NCI-H2227 treated with DMSO at 0.1 percent for 48 hours (cell line): ENCODE measurements at regions not wholly inside any gene's neighbourhood (a gene's known extent, or its start where the extent isn't known, plus 50 kb on each side); places are given as distances from the start of the nearest gene placed in this dataset.

ENCODE experiments used
- DNase-seq: peaks from one replicate; lab custom pipeline; 2025; lab: John Stamatoyannopoulos, UW

DNA sequence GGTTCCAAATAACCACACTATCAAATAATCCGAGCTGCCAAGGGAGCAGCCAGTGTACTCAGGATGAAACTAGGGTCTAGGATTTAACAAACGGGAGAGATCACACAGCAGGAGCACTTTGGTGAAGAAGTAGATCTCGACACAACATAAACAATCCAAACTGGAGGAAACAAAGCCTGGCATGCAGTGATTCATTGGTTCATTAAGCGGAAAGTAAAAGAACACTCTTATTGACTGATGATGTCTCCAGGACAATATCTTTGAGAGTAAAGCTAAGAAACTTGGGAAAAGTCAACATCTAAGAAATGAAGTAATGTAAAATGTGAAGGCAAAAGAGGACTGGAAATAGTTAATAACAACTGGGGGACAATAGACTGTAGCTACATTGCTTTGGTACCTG lies 1478.3 kb upstream of the CDH9 start:
- DNase-seq: no peak

DNA sequence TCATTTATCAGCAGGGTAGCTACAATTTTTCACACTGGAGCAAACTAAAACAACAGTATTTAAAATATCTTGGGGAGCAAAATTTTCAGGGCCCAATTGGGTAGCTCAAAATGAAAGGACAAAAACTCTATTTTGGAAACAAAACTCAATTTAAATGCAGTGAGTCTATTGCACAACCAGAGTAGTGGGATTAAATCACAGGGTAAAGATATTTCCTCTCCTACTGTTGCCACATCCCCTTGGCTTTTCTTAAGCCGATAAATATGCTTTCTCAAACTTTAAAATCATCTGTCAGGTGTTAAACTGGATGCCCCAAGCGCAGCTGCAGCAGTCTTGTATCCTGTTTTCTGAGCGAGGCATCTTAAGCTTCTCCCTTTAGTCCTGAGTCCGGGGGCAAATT lies 1474.3 kb upstream of the CDH9 start:
- no peak for DNase-seq

DNA sequence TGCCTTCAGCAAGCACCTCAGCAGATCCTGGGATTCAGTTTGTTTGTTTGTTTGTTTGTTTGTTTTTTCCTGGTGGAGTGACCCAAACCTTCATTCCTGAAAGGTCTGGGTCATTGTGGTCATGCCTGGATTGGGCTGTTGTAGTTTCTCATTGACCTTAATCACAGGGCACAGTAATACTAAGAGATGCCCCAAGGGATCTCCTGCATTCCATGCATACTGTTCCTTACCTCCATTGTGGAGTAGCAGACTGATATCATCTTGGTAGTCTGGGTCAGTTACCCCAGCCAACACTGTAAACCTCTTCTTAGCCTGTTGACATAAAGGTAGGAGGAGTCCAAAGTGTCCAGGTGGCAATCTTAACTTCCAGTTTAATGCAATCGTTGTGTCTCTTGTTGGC lies 1466.7 kb upstream of the CDH9 start:
- DNase-seq: no peak

DNA sequence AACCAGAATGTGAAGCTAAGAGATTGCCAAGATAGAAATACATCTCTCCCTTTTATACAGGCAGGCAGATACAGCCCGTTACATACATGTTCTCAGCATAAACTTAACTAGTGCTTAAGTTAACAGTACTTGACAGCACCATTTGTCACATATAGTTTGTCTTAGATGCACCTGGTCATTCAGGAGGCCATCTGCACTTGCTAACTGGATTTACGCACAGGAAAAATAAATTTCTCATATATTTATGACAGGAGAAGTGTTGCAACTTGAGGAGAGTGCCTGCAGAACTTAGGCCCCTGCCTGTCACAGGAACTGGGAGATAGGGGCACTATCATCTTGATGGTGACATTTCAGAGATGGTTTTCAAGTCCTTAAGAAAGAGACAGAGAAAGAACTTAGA lies 1462.1 kb upstream of the CDH9 start:
- DNase-seq: no peak

DNA sequence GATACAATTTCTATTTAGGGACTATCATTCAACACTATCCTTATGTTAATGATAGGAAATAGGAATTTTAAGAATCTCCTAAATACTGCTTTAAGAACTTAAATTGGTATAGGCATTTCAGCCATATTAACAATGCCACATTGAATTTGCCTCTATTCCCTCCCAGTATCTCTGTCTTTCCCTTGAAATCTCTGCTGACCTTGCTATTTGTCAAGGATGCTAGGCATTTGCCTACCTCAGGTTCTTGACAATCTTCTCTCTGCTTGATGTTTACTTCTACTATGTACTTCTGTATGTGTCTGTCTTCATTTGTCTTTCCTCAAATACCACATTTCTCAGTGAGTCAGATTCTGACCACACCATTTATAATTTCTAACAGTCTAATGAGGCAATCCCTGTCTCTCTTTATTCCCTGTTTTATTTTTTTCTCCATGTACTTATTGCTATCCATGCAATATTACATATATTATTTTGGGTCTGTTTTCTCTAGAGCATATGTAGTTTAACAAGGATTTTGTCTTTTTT lies 1461.4 kb upstream of the CDH9 start:
- DNase-seq: no peak

DNA sequence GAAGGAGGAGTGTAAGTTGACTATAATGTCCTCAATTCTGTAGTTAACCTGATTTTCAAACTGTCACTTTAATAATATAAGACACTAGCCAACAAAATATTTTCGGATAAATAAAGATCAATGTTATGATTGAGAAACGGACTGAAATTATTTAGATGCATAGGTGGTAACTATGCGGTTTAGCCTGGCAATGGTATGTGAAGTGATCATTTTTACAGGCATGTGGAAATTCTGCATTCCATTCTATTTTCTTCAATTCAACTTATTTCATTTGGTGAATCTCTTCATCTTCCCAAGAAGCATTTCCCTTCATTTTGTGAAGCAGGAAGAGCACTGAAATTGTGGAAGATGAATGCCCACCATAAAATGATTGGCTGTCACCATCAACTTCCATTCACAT lies 1457.5 kb upstream of the CDH9 start:
- DNase-seq: no peak

DNA sequence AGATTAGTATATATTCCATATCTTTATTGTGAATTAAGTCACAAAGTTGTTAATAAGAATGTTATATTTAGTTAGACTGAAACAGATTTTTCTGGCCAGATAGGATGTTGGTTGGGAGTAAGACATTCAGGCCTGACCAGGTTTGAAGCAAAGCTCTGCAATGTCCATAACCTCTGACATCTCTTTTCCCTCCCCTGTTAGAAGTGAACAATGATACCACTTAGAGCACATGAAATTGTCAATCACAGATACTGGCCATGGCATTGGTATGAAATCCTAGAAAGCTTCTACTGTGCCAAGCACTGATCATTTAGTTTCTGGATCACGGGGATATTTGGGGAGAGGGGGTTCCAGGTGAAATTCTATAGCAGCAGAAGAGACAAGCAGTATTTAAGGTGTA lies 1455.1 kb upstream of the CDH9 start:
- no peak for DNase-seq

DNA sequence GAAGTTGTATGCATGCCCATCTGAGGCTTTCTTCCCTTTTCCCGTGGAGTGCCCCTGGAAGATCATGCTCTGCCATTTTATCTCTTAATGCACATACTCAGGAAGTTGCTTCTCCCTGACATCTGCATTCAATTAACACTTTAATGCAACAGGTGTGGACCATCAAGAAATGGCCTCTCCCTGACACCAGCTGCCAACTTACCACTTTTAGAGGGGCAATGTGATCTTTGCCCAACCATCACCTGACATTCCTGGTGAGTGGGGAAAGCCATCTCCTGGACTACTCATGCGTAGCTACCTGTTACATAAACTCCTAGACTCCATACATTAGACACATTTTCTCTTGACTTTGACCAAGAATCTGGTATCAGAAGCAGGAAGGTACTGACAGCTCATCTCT lies 1450.4 kb upstream of the CDH9 start:
- no peak for DNase-seq

DNA sequence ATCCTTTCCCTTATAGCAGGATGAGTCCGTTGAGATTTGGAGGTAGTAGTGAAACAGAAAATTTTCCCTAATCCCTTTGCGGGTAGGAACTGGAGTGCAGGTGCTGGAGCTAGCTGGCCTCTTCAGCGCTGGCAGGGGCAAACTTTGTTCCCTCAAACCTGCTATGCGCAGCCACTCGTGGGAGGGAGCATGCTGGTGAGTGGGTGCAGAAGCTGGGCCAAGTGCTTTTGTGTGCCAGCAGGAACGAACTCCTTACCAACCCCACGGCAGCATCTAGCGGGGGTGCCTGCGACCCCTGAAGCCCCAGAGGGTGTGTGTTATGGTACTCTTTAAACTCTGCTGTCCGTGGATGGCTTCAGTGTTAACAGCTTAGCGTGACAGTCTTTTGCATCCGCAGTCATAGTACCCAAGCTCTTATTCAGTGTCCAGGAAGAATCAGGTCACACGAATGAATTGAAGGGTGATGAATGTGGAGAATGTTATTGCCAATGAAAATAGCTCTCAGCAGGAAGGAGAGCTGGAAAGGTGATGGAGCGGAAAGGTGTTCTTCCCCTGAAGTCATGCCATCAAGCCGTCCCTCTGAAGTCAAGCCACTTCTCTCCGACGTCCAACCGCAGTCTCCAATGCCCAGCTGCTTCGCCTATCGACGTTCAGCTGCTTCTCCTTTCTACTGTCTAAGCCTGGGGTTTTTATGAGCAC lies 1445.1 kb upstream of the CDH9 start:
- no peak for DNase-seq

DNA sequence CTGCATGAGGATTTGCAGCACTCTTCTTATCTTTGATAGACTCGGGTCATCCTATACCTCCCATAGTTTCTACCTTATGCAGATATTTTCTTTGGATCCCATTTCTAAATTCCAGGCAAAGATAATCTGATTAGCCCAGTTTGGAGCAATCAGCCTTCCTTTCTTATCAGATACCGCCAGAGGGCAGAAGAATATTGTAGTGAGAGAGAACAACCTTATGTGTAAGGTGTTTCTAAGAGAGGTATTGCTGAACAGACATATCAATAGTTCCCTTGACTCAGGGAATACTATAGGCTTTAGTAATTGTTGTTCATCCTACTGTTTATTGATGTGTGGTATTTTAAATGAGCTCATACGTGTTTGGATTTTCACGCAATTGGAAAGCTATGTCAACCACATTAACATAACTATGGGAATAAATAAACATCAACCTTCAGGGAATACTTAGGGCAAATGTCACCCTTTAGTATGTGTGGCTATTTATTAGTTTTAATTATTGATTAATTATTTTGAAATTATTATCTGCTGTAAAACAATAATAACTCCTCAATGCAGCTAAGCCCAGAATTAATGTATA lies 1435.2 kb upstream of the CDH9 start:
- no peak for DNase-seq

DNA sequence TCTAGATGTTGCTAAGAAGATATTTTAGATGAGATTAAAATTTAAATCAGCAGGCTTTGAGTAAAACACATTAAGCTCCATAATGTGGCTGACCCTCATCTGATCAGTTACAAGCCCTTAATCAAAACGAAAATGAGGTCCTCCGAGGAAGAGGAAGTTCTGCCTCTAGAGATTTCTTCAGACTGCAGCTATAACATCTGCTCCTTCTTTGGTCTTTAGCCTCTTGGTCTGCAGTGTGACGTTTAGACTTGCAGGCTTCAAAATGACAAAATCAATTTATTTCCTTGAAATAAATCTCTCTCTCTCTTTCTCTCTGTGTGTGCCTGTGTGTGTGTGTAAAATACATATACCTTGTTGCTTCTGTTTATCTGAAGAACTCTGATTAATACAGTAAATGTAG lies 1429.8 kb upstream of the CDH9 start:
- no peak for DNase-seq

DNA sequence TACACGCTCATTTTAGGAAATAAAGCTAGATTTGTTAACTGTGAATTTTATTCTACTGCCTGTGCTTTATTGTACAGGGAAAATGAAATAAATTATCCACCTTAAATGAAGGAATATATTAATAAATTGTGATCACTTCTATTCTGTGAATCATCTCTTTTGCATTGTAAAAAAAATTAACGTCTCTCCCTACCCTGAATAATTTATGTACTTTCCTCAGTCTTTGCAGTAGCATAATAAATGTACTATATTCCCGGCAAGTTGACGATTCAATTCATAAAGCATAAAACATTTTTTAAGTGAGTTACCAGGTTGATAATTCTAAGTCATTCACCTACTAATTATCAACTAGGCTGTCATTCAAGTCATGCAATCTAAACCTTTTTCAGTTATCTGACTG lies 1425.3 kb upstream of the CDH9 start:
- DNase-seq: no peak

DNA sequence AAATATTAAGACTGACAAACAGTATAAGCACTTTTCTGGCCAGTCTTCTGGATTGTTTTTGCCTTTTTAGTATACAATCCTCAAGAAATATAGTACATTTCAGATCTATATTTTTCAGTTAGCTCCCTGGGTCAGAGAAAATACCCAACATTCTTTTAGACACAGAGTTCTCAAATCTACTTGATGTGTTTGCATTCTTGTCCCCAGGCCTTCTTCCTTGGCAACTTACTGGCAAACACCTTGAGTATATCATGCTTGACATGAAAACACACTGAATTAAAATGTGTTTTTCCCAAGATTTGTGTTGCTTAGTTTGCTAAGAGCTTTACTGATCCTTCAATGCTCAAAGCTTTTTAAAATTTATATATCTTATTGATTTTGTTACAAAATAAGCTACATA lies 1413.1 kb upstream of the CDH9 start:
- no peak for DNase-seq

DNA sequence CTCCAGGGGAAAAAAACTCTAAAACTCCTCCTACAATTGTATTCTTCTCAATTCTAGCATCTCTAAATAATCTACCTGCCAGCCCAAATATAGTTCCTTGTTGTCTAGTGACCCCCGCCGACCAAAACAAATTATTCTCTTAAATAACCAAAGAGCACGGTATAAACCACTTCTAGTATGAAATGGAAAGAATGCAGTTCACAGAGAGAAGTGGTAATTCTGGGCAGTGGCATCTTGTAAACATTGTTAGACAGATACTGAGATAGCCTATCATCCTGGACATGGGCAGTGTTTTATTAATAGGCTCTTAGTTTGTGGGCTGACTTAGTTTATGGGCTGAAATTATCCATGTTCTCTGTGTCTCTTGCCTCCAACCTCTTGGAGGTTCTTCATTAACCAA lies 1412.6 kb upstream of the CDH9 start:
- no peak for DNase-seq

DNA sequence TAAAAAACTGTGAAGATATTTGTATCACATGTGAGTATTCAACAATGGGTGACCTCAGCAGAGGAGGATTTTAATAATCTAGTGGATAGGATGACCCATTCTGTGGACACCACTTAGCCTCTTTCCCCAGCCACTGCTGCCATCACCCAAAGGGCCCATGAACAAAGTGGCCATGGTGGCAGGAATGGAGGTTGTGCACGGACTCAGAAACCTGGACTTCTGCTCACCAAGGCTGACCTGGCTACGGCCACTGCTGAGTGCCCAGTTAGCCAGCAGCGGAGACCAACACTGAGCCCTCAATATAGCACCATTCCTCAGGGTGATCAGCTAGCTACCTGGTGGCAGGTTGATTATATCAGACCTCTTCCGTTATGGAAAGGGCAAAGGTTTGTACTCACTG lies 1410.4 kb upstream of the CDH9 start:
- DNase-seq: no peak

DNA sequence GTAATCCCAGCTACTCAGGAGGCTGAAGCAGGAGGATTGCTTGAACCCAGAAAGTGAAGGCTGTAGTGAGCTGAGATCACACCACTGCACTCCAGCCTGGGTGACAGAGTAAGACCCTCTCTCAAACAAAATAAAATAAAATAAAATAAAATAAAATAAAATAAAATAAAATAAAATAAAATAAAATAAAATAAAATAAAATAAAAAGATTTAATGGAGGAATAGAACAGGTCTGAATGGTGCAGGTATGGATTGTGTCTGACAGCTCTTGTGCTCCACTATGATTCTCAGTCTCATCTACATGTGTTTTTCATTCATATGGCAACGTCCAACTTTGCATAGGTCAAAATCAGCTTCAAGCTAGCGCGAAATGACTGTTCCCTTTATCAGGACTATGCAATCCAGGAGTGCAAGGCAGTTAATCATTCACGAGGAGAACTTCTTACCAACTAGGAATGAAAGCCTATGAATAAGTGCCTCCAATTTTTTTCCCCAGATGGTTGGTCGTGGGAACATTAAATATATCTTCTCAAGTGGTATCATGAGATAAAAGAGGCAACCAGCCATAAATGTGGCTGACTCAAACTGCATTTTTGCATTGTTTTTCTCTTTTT lies 1392.3 kb upstream of the CDH9 start:
- no peak for DNase-seq

DNA sequence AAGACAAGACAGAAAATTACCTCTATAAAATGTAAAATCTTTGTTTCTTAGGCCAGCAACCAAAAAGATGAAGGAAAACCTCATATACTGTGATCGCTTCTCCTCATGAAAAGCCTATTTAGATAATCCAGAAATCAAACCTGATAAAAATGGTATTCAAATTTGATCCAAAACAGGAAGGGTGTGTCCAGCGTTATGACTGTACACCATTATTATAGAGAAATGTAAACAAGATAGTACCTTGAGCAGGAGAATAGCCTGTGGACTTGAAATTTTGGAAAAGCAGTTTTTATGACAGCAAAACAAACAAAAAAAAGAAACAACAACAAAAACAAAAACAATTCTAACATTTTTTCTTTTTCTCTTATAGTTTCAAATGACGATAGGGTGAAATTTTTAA lies 1382.8 kb upstream of the CDH9 start:
- no peak for DNase-seq

DNA sequence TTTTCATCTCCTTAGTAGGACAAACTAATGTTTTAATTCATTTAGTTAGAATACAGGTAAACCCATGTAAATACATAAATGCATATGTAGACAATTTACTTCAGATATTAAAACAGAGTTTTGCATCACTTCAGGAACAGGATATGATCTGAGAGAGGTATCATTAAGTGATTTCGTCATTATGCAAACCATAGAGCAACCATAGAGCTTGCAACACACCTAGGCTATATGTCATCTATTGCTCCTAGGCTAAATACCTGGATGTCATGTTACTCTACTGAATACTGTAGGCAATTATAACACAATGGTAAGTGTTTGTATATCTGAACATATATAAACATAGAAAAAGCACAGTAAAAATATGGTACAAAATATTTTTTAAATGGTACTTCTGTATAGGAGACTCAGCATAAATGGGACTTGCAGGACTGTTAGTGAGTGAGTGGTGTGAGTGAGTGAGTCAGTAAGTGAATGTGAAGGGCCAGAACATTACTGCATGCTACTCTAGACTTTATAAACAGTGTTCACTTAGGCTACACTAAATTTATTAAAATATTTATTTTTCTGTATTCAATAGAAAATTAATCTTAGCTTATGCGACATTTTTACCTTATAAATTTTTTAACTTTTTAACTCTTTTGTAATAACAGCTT lies 1377.5 kb upstream of the CDH9 start:
- no peak for DNase-seq

DNA sequence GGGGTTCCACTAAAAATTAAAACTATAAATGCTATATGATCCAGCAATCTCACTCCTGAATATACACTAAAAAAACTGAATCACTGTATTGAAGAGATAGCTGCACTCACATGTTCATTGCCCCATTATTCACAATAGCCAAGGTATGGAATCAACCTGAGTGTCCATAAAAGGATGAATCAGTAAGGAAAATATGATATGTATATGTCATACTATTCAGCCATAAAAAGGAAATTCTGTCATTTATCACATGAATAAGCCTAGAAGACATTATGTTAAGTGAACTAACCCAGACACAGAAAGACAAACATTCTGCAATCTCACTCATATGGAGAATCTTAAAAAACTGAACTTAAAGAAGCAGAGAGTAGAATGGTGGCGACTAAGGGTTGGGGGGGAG lies 1376.2 kb upstream of the CDH9 start:
- no peak for DNase-seq

DNA sequence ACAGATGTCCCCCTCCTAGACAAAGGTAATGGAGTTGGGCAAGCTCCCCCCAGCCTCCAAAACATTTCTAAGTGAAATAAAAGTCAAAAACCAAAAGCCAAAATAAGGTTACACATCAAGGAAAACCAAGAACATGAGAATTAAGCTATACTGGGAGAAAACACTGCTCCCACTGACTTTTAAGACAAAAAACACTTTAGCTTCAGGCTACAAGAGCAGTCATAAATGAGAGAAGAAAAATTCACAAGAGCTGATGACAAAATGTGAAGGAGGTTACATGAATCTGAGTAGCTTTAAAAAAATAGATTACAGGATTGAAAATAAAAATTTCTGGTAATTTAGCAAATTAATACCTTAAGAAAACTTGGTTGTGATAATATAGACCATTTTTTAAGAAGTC lies 1370.3 kb upstream of the CDH9 start:
- no peak for DNase-seq

DNA sequence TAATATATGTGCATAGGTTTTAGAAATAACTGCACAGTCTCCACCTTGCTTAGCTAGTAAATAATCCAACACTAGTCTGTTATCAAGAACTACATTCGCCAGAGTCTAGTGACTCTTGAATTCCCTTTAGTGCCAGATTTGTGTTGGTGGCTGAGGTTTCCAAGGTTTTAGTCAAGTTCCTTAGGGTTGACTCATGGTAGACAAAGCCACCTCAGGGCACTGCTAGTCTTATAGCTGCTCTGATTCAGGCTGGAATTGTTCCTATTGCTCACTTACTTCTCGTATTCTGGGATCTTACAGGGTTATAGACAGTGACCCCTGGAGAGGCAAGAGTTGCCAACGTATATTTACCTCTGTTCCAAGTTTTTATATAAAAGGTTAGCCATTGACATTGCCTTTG lies 1369.8 kb upstream of the CDH9 start:
- DNase-seq: no peak

DNA sequence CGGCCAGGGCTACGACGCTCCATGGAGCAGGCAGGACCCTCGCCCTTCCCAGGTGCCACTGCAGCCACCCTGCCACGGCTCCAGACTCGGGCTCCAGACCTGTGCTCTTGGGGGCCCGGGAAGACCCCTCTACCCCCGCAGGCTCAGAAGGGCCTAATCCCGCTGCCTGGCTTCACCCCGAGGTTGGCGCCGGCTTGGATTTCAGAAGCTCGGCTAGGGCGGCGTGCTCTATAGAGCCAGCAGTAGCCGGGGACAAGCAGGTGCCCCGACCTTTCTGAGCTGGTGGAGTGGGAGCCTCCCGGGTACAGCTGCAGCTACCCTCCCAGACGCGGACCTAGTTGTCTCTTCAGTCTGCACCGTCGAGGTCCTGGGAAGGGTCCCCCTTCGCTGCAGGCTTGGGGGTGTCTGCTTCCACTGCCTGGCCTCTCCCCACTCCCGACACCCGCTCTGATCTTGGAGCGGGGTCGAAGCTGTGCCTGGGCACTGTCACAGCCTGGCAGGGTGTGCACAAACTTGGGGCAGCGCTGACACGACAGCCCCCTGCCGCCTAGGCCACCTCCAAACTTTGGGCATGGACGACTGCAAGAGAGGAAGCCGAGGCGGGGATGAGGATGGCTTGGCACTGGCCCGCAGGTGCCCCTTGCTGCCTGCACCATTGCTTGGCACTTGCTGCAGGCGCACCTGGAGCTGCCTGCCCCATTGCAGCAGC lies 1366.1 kb upstream of the CDH9 start:
- no peak for DNase-seq

DNA sequence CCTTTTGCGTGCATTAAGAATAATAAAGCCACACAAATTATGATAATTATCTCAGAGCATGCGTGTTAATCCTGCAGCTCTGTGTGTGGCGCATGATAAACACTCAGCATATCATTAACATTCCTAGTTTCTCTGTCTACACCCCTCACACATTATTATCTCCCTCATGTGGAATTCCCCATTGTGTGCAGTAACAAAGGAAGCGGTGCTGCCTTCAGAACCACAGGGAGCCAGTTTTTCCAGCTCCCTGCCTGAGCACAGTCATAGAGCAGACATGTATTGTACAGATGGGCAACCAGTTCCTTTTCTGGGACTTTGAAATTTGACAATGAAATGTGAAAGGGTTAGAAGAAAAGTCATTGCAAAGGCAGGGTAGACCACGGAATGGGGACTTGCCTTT lies 1365.5 kb upstream of the CDH9 start:
- no peak for DNase-seq
